ENCODE measurements at regions not wholly inside any gene's neighbourhood (a gene's known extent, or its start where the extent isn't known, plus 50 kb on each side); places are given as distances from the start of the nearest gene placed in this dataset.

- no peaks in the 10 kb centered on the region for H3K36me3 ChIP-seq
- peaks cover 0 to 47% (median 22%) of the 10 kb centered on the region in 6 donors for H3K4me1 ChIP-seq
- no peak overlapping the region for H3K4me3 ChIP-seq
- no peaks in the 10 kb centered on the region for H3K9me3 ChIP-seq
- intact Hi-C loops (cut with DNase I; ENCODE audit: low total_unique reads) = no loop called here
- 57 to 86% (median 72%) methylated on average over 11 of the region's 11 CpGs for WGBS, 5 donors
- no peak for TF ChIP-seq POLR2AphosphoS5 (IDR thresholded peaks at IDR 0.05)
- TF ChIP-seq POLR2A (IDR thresholded peaks at IDR 0.05) = no peak
- TF ChIP-seq CTCF (IDR thresholded peaks at IDR 0.05 in 8 of 11, conservative IDR thresholded peaks at IDR 0.05 in 3 of 11) = no peak
- no peak for DNase-seq
- peak overlapping the region in 6 of 8 donors; percentile 32 to 77 (median 69) for H3K27ac ChIP-seq
- no peaks in the 10 kb centered on the region for H3K27me3 ChIP-seq (replicated peaks in 1 of 7)
Observed at GRCh38 chr13:40344270-40345148, 321.9 kb downstream of the FOXO1 start.

DNA sequence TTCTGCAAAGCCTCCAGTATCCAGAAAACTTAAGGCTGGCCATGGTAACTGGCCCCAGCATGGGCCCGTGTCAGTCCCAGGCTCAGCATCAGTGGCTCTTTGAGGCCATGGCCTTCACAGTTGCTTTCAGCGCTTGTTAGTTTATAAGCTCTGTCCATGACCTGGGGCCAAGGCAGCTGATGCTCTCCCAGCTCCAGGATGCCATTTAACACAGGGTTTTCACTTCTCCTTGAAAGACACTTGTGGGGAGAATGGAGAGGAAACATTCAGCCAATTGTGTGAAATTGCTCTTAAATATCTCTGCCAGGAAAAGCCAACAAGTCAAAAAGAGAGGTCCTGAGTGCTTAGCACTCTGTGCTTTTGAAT lies 321.3 kb downstream of the FOXO1 start:
- Histone ChIP-seq H3K27ac (peak overlapping the region in 7 of 8 donors; percentile 49 to 77 (median 70)), H3K27me3 (replicated peaks in 1 of 7) (no peaks in the 10 kb centered on the region), H3K9me3 (no peaks in the 10 kb centered on the region), H3K36me3 (no peaks in the 10 kb centered on the region), H3K4me1 (peaks cover 0 to 47% (median 22%) of the 10 kb centered on the region in 6 donors), H3K4me3 (no peak overlapping the region)
- 67 to 85% (median 73%) methylated on average over 2 of the region's 2 CpGs for WGBS, 5 donors
- no peak for DNase-seq
- intact Hi-C loops (cut with DNase I; ENCODE audit: low total_unique reads) = no loop called here
- TF ChIP-seq POLR2AphosphoS5 (IDR thresholded peaks at IDR 0.05) = peak in 2 of 3 donors; percentile 42 to 56
- no peak for TF ChIP-seq POLR2A (IDR thresholded peaks at IDR 0.05)
- TF ChIP-seq CTCF (IDR thresholded peaks at IDR 0.05 in 8 of 11, conservative IDR thresholded peaks at IDR 0.05 in 3 of 11) = no peak

DNA sequence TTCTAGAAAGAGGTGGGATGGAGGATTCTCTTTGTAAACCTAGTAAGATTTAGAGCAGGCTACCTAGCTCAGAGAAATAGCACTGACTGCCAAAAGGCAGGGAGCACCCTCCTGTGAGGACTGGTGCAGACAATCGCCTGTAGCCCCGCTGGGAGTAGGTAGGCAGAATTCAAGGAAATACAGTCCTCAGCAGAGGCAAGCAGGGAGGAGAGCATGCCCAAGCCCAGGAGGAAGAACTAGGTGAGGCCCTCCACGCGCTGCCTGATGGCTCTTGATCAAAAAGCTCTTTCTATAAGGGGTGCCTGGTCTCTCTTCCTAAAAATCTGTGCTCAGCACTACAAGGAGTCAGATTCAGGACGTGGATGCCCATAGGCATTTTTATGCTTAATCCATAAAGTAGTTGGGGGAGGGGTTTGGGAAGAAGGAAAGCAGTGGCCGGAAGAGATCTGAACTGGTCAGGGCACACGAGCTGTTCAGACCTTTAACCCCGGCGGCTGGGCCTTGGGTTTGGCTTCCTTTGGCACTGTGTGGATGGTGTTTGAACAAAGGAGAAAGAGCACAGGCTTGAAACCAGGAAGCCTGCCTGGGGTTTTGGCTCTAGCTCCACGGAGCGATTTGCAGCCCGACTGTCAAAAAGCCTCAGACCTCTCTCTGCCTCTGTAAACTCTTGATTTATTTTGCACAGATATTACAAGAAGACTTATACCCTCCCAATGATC lies 320.6 kb downstream of the FOXO1 start:
- intact Hi-C loops (cut with DNase I; ENCODE audit: low total_unique reads) = no loop called here
- H3K9me3 ChIP-seq = no peaks in the 10 kb centered on the region
- peak; percentile 81 for DNase-seq
- H3K36me3 ChIP-seq = no peaks in the 10 kb centered on the region
- H3K27ac ChIP-seq = peak overlapping the region in 7 of 8 donors; percentile 49 to 77 (median 70)
- no peaks in the 10 kb centered on the region for H3K27me3 ChIP-seq (replicated peaks in 1 of 7)
- no peak for TF ChIP-seq CTCF (IDR thresholded peaks at IDR 0.05 in 8 of 11, conservative IDR thresholded peaks at IDR 0.05 in 3 of 11)
- no peak for TF ChIP-seq POLR2A (IDR thresholded peaks at IDR 0.05)
- peak in 2 of 3 donors; percentile 63 to 68 for TF ChIP-seq POLR2AphosphoS5 (IDR thresholded peaks at IDR 0.05)
- H3K4me3 ChIP-seq = no peak overlapping the region
- H3K4me1 ChIP-seq = peaks cover under 1 to 49% (median 23%) of the 10 kb centered on the region in 6 donors
- WGBS, 5 donors = 64 to 82% (median 73%) methylated on average over 12 of the region's 12 CpGs

DNA sequence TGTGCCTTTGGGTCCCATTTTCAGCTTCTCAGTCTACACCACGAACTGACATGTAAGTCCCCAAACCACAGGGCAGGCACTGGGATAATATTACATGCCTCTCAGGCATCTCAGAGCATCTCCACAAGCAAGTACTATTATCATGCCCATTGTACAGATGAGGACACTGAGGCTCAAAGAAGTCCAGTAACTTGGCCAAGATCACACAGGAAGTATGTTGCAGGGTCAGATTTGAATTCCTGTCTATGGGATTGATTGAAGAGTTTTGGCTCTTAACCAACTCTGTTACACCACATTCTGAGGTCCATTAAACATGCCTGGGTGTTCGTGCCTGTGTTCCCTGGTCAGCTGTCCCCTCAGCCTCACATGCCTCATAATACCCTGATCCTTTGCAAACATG lies 319.8 kb downstream of the FOXO1 start:
- Histone ChIP-seq H3K9me3 (no peaks in the 10 kb centered on the region), H3K4me1 (peaks cover 8 to 57% (median 27%) of the 10 kb centered on the region in 6 donors), H3K27ac (peak overlapping the region in 6 of 8 donors; percentile 39 to 77 (median 69)), H3K36me3 (no peaks in the 10 kb centered on the region), H3K27me3 (replicated peaks in 1 of 7) (no peaks in the 10 kb centered on the region), H3K4me3 (no peak overlapping the region)
- WGBS, 5 donors = 77 to 95% (median 88%) methylated on average over 2 of the region's 2 CpGs
- intact Hi-C loops (cut with DNase I; ENCODE audit: low total_unique reads) = no loop called here
- DNase-seq = no peak
- TF ChIP-seq POLR2AphosphoS5 (IDR thresholded peaks at IDR 0.05) = no peak
